Osteoblast (primary cell): ENCODE measurements at regions not wholly inside any gene's neighbourhood (a gene's known extent, or its start where the extent isn't known, plus 50 kb on each side); places are given as distances from the start of the nearest gene placed in this dataset.

ENCODE experiments used
- DNase-seq: peaks from one replicate; pipeline ENCODE4 v3.0.0; 2011; ENCODE audit warnings: low spot score, mixed read lengths; ENCODE audit not compliant: insufficient read length; ENCODE audit errors: missing footprints
- H2AFZ ChIP-seq: 2 replicates; pipeline ENCODE4 v1.6.0; 2011; ENCODE audit warnings: mild to moderate bottlenecking, low read length
- H3K27ac ChIP-seq: 2 replicates; pipeline ENCODE4 v1.5.1; 2011; ENCODE audit warnings: mild to moderate bottlenecking, low read depth, low read length, moderate library complexity
- H3K27me3 ChIP-seq: 2 replicates; pipeline ENCODE4 v1.6.0; 2012; ENCODE audit warnings: mild to moderate bottlenecking, control low read depth, inconsistent platforms, low read length, moderate library complexity; ENCODE audit not compliant: insufficient read depth
- H3K36me3 ChIP-seq: 2 replicates; pipeline ENCODE4 v1.5.1; 2011; ENCODE audit warnings: mild to moderate bottlenecking, low read length, control low read depth, moderate library complexity; ENCODE audit not compliant: insufficient read depth
- H3K4me1 ChIP-seq: 2 replicates; pipeline ENCODE4 v1.5.1; 2011; ENCODE audit warnings: mild to moderate bottlenecking, low read length, control low read depth, moderate library complexity; ENCODE audit not compliant: insufficient read depth
- H3K4me2 ChIP-seq: 2 replicates; pipeline ENCODE4 v1.6.0; 2011; ENCODE audit warnings: mild to moderate bottlenecking, low read length; ENCODE audit not compliant: insufficient read depth
- H3K4me3 ChIP-seq: fragments of 200-600 bp; sonication (generic); 3 replicates; pipeline ENCODE4 v1.5.1; 2012; ENCODE audit warnings: mild to moderate bottlenecking, low read length, inconsistent platforms; ENCODE audit not compliant: insufficient read depth
- H3K79me2 ChIP-seq: 2 replicates; pipeline ENCODE4 v1.6.0; 2012; ENCODE audit warnings: mild to moderate bottlenecking, low read length, control low read depth, inconsistent platforms; ENCODE audit not compliant: insufficient read depth
- H3K9me3 ChIP-seq: 2 replicates; pipeline ENCODE4 v1.5.1; 2011; ENCODE audit warnings: low read depth, low read length, control low read depth
- H4K20me1 ChIP-seq: 2 replicates; pipeline ENCODE4 v1.6.0; 2012; ENCODE audit warnings: mild to moderate bottlenecking, low read length, control low read depth; ENCODE audit not compliant: insufficient read depth
- CTCF ChIP-seq: IDR thresholded peaks from 2 replicates; pipeline ENCODE4 v1.5.1; 2011; ENCODE audit warnings: mild to moderate bottlenecking, low read depth, low read length, moderate library complexity; ENCODE audit errors: extremely low read depth

DNA sequence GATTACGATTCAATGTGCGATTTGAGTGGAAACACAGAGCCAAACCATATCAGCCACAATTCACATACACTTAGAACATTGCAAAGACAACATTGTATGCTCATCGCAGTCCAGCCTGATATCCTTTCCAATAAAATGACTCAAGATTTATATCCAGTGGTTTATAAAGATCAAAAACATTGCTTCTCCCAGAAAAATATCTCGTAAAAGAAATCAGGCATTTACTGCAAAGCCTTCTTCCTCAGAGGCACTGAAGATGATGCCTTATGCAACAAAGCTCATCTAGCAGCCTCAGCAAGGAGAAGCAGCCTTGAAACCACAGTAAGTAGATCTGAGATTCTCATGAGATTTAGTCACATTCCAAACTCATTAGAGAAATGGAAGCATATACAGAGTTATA is 523.8 kb downstream of the ELAVL2 start:
- no peak overlapping the region for H3K4me3 ChIP-seq
- no peaks in the 10 kb centered on the region for H3K36me3 ChIP-seq
- H3K4me2 ChIP-seq: no peak overlapping the region
- no peaks in the 10 kb centered on the region for H3K27me3 ChIP-seq
- no peaks in the 10 kb centered on the region for H4K20me1 ChIP-seq
- H3K4me1 ChIP-seq: no peaks in the 10 kb centered on the region
- H3K79me2 ChIP-seq: no peaks in the 10 kb centered on the region
- no peaks in the 10 kb centered on the region for H3K9me3 ChIP-seq
- DNase-seq: no peak
- no peak overlapping the region for H3K27ac ChIP-seq
- TF ChIP-seq CTCF: no peak
- no peak overlapping the region for H2AFZ ChIP-seq

- no peak for TF ChIP-seq CTCF
- Histone ChIP-seq H3K4me2 (no peak overlapping the region), H3K4me3 (no peak overlapping the region), H4K20me1 (no peaks in the 10 kb centered on the region), H2AFZ (no peak overlapping the region), H3K27ac (no peak overlapping the region), H3K4me1 (no peaks in the 10 kb centered on the region), H3K36me3 (no peaks in the 10 kb centered on the region), H3K27me3 (no peaks in the 10 kb centered on the region), H3K9me3 (no peaks in the 10 kb centered on the region), H3K79me2 (no peaks in the 10 kb centered on the region)
- DNase-seq: no peak
These were observed 519.3 kb downstream of the ELAVL2 start for GRCh38 chr9:23306731-23307130.

DNA sequence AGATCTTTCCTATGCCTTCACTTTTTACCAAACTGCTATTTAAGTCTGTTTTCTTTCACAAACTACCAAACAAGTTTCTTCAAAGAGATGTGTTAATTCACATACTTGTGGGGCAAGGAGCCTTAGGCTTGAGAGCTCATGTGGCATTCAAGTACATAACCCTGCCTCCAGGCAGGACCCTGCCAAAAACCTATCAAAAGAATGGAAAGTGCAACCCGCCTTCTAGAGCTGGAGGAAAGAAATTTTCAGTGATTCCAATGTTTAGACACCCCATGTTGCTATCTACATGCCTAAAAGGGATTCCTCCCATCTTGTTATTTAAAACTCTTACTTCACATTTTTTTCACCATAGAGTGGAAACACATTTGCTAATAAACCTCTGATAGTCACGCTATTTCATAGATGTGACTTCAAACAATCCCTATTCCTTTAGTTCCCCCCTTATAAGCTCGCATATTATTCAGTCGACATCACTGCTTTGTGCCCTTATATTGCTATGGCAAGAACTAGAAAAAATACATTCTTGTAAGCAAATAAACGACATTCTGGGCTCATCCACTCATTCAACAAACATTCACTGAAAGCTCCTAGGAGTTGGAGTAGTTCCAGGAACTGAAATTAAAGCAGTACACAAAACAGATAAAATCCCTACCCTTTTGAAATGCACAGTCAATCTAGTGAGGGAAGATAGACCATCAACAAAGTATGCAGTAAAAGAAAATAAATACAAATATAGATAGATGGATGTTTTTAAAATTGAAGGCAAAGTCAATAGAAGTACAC is 518.1 kb downstream of the ELAVL2 start:
- no peaks in the 10 kb centered on the region for H3K9me3 ChIP-seq
- TF ChIP-seq CTCF: no peak
- H3K27me3 ChIP-seq: no peaks in the 10 kb centered on the region
- no peak overlapping the region for H3K4me2 ChIP-seq
- no peak overlapping the region for H3K27ac ChIP-seq
- no peaks in the 10 kb centered on the region for H3K79me2 ChIP-seq
- H3K4me1 ChIP-seq: no peaks in the 10 kb centered on the region
- no peak overlapping the region for H2AFZ ChIP-seq
- no peak overlapping the region for H3K4me3 ChIP-seq
- no peak for DNase-seq
- no peaks in the 10 kb centered on the region for H4K20me1 ChIP-seq
- no peaks in the 10 kb centered on the region for H3K36me3 ChIP-seq

GRCh38 chr9:23309800-23310199 is 516.2 kb downstream of the ELAVL2 start:
- Histone ChIP-seq H3K4me3 (no peak overlapping the region), H3K27ac (no peak overlapping the region), H3K4me2 (no peak overlapping the region), H3K9me3 (no peaks in the 10 kb centered on the region), H3K4me1 (no peaks in the 10 kb centered on the region), H3K79me2 (no peaks in the 10 kb centered on the region), H4K20me1 (no peaks in the 10 kb centered on the region), H3K27me3 (no peaks in the 10 kb centered on the region), H3K36me3 (no peaks in the 10 kb centered on the region), H2AFZ (no peak overlapping the region)
- DNase-seq: no peak
- no peak for TF ChIP-seq CTCF
